ENCODE measurements at regions not wholly inside any gene's neighbourhood (a gene's known extent, or its start where the extent isn't known, plus 50 kb on each side); places are given as distances from the start of the nearest gene placed in this dataset.

DNA sequence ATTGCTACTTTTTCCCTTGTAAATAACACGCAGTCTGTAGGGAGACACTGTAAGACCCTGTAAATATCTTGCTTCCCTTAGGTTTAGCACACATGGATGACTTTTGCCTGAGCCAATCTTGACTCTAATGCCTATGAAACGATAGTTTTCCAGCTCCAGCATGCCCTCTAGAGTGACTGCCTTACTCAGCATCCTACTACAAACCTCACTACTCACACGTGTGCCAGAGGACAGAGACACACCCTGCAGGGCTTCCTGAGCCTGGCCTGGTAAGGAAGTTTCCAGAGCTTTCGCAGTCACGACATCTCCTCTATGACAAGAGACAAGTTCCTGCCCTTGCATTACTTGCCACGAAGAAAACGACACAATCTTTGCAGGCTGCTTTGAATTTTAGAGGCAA is 138.1 kb downstream of the ATPSCKMT start:
- Histone ChIP-seq H2BK20ac (ENCODE audit: low read length) (peak overlapping the region; percentile 40; the same call in 1 of the 2 replicates), H3K27ac (ENCODE audit: low read depth, low read length) (no peak overlapping the region), H3K36me3 (ENCODE audit: control insufficient read depth in 2 of 4, insufficient read depth in 4 of 4, low read length in 3 of 4) (no peaks in the 10 kb centered on the region), H3K4me1 (replicated peaks in 1 of 4; ENCODE audit: control insufficient read depth in 3 of 4, insufficient read depth in 4 of 4, low read length in 3 of 4) (no peaks in the 10 kb centered on the region), H3K23ac (ENCODE audit: insufficient read length) (no peak overlapping the region), H3K9ac (replicated peaks in 1 of 4; ENCODE audit: extremely low read depth in 1 of 4, low read depth in 3 of 4, low read length in 3 of 4) (no peak overlapping the region), H4K8ac (ENCODE audit: extremely low read depth, insufficient read depth, low read length) (no peak overlapping the region; the same call in 1 of the 2 replicates), H3K4me3 (ENCODE audit: extremely low read depth in 1 of 4, insufficient read depth in 2 of 4, low read depth in 3 of 4, low read length in 4 of 4) (no peak overlapping the region), H2BK15ac (ENCODE audit: low read length) (no peak overlapping the region), H3K14ac (ENCODE audit: insufficient read length) (no peak overlapping the region), H3K23me2 (ENCODE audit: low read depth, low read length) (no peaks in the 10 kb centered on the region), H3K4ac (replicated peaks; ENCODE audit: insufficient read length, low read depth, low read length) (peak overlapping the region; percentile 51), H4K91ac (replicated peaks; ENCODE audit: insufficient read length, low read length) (peak overlapping the region; percentile 29), H2AFZ (ENCODE audit: low read length) (no peak overlapping the region), H3K56ac (replicated peaks; ENCODE audit: insufficient read length, low read depth, low read length) (no peak overlapping the region), H4K5ac (ENCODE audit: insufficient read length, low read depth, low read length) (no peak overlapping the region), H3K79me1 (ENCODE audit: low read depth, low read length) (no peaks in the 10 kb centered on the region), H3K79me2 (ENCODE audit: control insufficient read depth in 1 of 2, insufficient read depth in 2 of 2, low read length in 2 of 2) (no peaks in the 10 kb centered on the region), H2BK120ac (replicated peaks; ENCODE audit: low read depth, low read length) (peak overlapping the region; percentile 9), H3K18ac (ENCODE audit: extremely low read depth, low read length) (no peak overlapping the region), H2AK5ac (ENCODE audit: low read depth, low read length) (peak overlapping the region; percentile 45; the same call in 1 of the 2 replicates), H3K4me2 (ENCODE audit: insufficient read depth in 1 of 2, low read depth in 2 of 2, low read length in 2 of 2) (no peak overlapping the region), H3K27me3 (replicated peaks in 1 of 4; ENCODE audit: control insufficient read depth in 3 of 4, extremely low read depth in 1 of 4, insufficient read depth in 3 of 4, low read length in 3 of 4) (no peaks in the 10 kb centered on the region; a peak in 1 of 7 replicates), H4K20me1 (replicated peaks in 1 of 2; ENCODE audit: control insufficient read depth in 1 of 2, insufficient read depth in 2 of 2, low read length in 2 of 2) (no peaks in the 10 kb centered on the region), H3K9me3 (ENCODE audit: insufficient read depth in 2 of 2, low read depth in 1 of 2, low read length in 1 of 2) (peaks cover 0 to 3% of the 10 kb centered on the region in 2 experiments; a peak in 1 of 4 replicates), H2BK5ac (ENCODE audit: low read depth, low read length) (no peak overlapping the region), H2BK12ac (ENCODE audit: low read depth, low read length) (no peak overlapping the region; the same call in 1 of the 2 replicates)
- CTCF ChIA-PET (ENCODE audit: partially characterized antibody): interaction anchor here (0.6 to 1.8 kb wide), 15 partner anchors 10 to 381 kb away, joined by 3 to 11 read pairs (median 3); no protein-coding TSS in a partner anchor
- 55% methylated on average over 7 of the region's 7 CpGs; no CpG with 5 or more reads in 1 of the 2 experiments for WGBS, 2 experiments (ENCODE audit: extremely low coverage in 1 of 2, insufficient coverage in 1 of 2, insufficient read length in 1 of 2, insufficient replicate concordance in 2 of 2, low coverage in 1 of 2, low lambda C conversion rate in 2 of 2, missing lambda C conversion rate in 1 of 2)
- TF ChIP-seq, protein P1, sequence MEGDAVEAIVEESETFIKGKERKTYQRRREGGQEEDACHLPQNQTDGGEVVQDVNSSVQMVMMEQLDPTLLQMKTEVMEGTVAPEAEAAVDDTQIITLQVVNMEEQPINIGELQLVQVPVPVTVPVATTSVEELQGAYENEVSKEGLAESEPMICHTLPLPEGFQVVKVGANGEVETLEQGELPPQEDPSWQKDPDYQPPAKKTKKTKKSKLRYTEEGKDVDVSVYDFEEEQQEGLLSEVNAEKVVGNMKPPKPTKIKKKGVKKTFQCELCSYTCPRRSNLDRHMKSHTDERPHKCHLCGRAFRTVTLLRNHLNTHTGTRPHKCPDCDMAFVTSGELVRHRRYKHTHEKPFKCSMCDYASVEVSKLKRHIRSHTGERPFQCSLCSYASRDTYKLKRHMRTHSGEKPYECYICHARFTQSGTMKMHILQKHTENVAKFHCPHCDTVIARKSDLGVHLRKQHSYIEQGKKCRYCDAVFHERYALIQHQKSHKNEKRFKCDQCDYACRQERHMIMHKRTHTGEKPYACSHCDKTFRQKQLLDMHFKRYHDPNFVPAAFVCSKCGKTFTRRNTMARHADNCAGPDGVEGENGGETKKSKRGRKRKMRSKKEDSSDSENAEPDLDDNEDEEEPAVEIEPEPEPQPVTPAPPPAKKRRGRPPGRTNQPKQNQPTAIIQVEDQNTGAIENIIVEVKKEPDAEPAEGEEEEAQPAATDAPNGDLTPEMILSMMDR (IDR thresholded peaks at IDR 0.05; ENCODE audit: control extremely low read depth in 1 of 3, insufficient read depth in 1 of 3, low read depth in 1 of 3, low read length in 3 of 3): peak; percentile 43 to 87 (median 79)
- TF ChIP-seq CTBP2 (IDR thresholded peaks at IDR 0.05; ENCODE audit: borderline replicate concordance, insufficient read depth, insufficient read length, low read length) (no peak), RAD21 (IDR thresholded peaks at IDR 0.05 in 1 of 2, conservative IDR thresholded peaks at IDR 0.05 in 1 of 2; ENCODE audit: low read depth in 2 of 2, low read length in 2 of 2) (peak; percentile 77 to 83)
- TF ChIP-seq, protein P2, sequence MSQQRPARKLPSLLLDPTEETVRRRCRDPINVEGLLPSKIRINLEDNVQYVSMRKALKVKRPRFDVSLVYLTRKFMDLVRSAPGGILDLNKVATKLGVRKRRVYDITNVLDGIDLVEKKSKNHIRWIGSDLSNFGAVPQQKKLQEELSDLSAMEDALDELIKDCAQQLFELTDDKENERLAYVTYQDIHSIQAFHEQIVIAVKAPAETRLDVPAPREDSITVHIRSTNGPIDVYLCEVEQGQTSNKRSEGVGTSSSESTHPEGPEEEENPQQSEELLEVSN (IDR thresholded peaks at IDR 0.05): peak; percentile 85
- TF ChIP-seq, protein P3, sequence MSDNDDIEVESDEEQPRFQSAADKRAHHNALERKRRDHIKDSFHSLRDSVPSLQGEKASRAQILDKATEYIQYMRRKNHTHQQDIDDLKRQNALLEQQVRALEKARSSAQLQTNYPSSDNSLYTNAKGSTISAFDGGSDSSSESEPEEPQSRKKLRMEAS (IDR thresholded peaks at IDR 0.05): peak; percentile 94
- POLR2A ChIA-PET (ENCODE audit: partially characterized antibody): interaction anchor here (0.6 to 1.9 kb wide), 2 partner anchors 9 to 599 kb away, joined by 3 to 6 read pairs; no protein-coding TSS in a partner anchor
- DNase-seq (ENCODE audit: low read depth in 1 of 2, low spot score in 2 of 2) (peak in 1 of 2 experiments; percentile 68), FAIRE-seq (peak; percentile 72)
